Heart right ventricle (tissue), 16 donors: ENCODE measurements at regions not wholly inside any gene's neighbourhood (a gene's known extent, or its start where the extent isn't known, plus 50 kb on each side); places are given as distances from the start of the nearest gene placed in this dataset.

ENCODE experiments used
- ATAC-seq, 8 donors: fragments of 200-7000 bp; cut with Tn5 transposase; one replicate each; pipeline ENCODE4 v1.9.1; 2020; ENCODE audit warnings: mild to moderate bottlenecking in 8 of 8, moderate library complexity in 8 of 8, moderate number of reproducible peaks in 1 of 8
- DNase-seq, 2 donors: peaks; one replicate each; pipeline ENCODE4 v3.0.0-alpha.2; 2020
- H3K27ac ChIP-seq, 10 donors: fragments of 200-600 bp; sonication (generic) in 2 of 10; one replicate each; pipeline versions ENCODE4 v1.5.0 to v1.8.0; 2020 to 2022; ENCODE audit warnings: mild to moderate bottlenecking in 3 of 10
- H3K27me3 ChIP-seq, 7 donors: fragments of 200-600 bp; one replicate each; pipeline ENCODE4 v1.8.0; 2021 to 2022; ENCODE audit warnings: mild to moderate bottlenecking in 2 of 7
- H3K36me3 ChIP-seq, 9 donors: fragments of 200-600 bp; sonication (generic) in 1 of 9; one replicate each; pipeline versions ENCODE4 v1.5.0 to v1.8.0; 2020 to 2022; ENCODE audit warnings: mild to moderate bottlenecking in 2 of 9
- H3K4me1 ChIP-seq, 9 donors: fragments of 200-600 bp; sonication (generic) in 1 of 9; one replicate each; pipeline versions ENCODE4 v1.5.0 to v1.8.0; 2020 to 2022; ENCODE audit warnings: mild to moderate bottlenecking in 4 of 9
- H3K4me3 ChIP-seq, 10 donors: fragments of 200-600 bp; sonication (generic) in 2 of 10; one replicate each; pipeline versions ENCODE4 v1.5.0 to v1.8.0; 2020 to 2022; ENCODE audit warnings: mild to moderate bottlenecking in 7 of 10, moderate library complexity in 2 of 10
- H3K9me3 ChIP-seq, 11 donors: fragments of 200-600 bp in 10 of 11; sonication (generic) in 2 of 11; one replicate each; pipeline versions ENCODE4 v1.5.0 to v1.8.0; 2013 to 2022; ENCODE audit warnings: mild to moderate bottlenecking in 2 of 11, control low read depth in 1 of 11, moderate library complexity in 1 of 11
- WGBS, 2 donors: extraction: QIAGEN DNeasy Blood & Tissue Kit; methylation state at CpG; one replicate each; pipeline ENCODE4 v1.1.7; 2013; ENCODE audit warnings: inconsistent platforms in 1 of 2; 5-methylcytosine and 5-hydroxymethylcytosine counted together
- intact Hi-C, 10 donors: fragments of 100-400 bp; cut with DNase I; formaldehyde crosslinking; loops; one replicate each; pipeline versions ENCODE4 v1.11.1 to v1.14.2; 2022
- TF ChIP-seq, protein P1 (sequence below), 9 donors: fragments of 200-600 bp; sonication (generic) in 2 of 9; IDR thresholded peaks; one replicate each; pipeline versions ENCODE4 v1.5.0 to v1.8.0; 2021 to 2022; ENCODE audit warnings: antibody characterized with exemption in 9 of 9, mild to moderate bottlenecking in 5 of 9, moderate library complexity in 1 of 9
- donor health status: Arrhythmogenic right ventricular cardiomyopathy.
- donor health status: ischemic (EF 13 %, LVEDD 7.1; RV severe dilation, severe dysfunction).
- donor health status: healthy with polysubstance abuse.
- donor health status: DM: no; HTN: yes; CAD: no.
- donor health status: DM: no; HTN: no; CAD: no.
- donor health status: ischemic (EF 25% LVEDD 6.9; RV normal size, moderate dysfunction).
- donor health status: ischemic (EF 25% LVEDD 5.7; RV mildly dilated, moderate dysfunction).
- donor health status: healthy.
- donor health status: DM: yes; HTN: yes; CAD: no.
- donor health status: Ischemic cardiomyopathy.
- donor health status: ischemic (EF 35%, LVEDD 5.7; RV mildly dilated, moderate dysfunction).
- donor health status: nonischemic (EF 11% LVEDD 7.7; RV severe dilation, severe dysfunction).
- donor health status: DM: yes; HTN: yes; CAD: no.
- donor health status: PGD.
- donor health status: ischemic (EF 29% LVEDD 5.4; RV normal size, mild dysfunction).
- donor health status: nonischemic (EF 23%, LVEDD 6.1; RV moderate dilation, normal function).

DNA sequence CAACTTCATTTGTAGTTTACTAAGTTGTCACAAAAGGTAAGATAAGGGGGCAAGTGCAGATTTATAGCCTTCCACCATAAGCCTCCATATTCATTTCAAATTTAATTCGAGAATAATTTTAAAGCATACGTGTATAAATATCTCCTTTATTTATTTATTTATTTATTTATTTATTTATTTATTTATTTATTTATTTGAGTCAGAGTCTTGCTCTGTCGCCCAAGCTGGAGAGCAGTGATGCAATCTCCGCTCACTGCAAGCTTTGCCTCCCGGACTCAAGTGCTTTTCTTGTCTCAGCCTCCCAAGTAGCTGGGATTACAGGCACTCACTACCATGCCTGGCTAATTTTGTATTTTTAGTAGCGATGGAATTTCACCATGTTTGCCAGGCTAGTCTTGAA is 523.4 kb downstream of the FAT4 start:
- H3K27me3 ChIP-seq = no peaks in the 10 kb centered on the region
- H3K36me3 ChIP-seq = no peaks in the 10 kb centered on the region
- TF ChIP-seq, protein P1, sequence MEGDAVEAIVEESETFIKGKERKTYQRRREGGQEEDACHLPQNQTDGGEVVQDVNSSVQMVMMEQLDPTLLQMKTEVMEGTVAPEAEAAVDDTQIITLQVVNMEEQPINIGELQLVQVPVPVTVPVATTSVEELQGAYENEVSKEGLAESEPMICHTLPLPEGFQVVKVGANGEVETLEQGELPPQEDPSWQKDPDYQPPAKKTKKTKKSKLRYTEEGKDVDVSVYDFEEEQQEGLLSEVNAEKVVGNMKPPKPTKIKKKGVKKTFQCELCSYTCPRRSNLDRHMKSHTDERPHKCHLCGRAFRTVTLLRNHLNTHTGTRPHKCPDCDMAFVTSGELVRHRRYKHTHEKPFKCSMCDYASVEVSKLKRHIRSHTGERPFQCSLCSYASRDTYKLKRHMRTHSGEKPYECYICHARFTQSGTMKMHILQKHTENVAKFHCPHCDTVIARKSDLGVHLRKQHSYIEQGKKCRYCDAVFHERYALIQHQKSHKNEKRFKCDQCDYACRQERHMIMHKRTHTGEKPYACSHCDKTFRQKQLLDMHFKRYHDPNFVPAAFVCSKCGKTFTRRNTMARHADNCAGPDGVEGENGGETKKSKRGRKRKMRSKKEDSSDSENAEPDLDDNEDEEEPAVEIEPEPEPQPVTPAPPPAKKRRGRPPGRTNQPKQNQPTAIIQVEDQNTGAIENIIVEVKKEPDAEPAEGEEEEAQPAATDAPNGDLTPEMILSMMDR (IDR thresholded peaks at IDR 0.05) = no peak
- DNase-seq = no peak
- no peak for ATAC-seq
- H3K9me3 ChIP-seq = no peaks in the 10 kb centered on the region
- H3K4me1 ChIP-seq = no peaks in the 10 kb centered on the region
- WGBS, 2 donors = 82 to 96% methylated on average over 6 of the region's 6 CpGs
- no peak overlapping the region for H3K27ac ChIP-seq
- intact Hi-C loops = no loop called here
- no peak overlapping the region for H3K4me3 ChIP-seq

GRCh38 chr4:125838924-125839323 is 524.2 kb downstream of the FAT4 start:
- Histone ChIP-seq H3K4me3 (no peak overlapping the region), H3K4me1 (no peaks in the 10 kb centered on the region)
- no peak for ATAC-seq

GRCh38 chr4:125843947-125844346 is 529.2 kb downstream of the FAT4 start:
- Histone ChIP-seq H3K9me3 (no peaks in the 10 kb centered on the region), H3K27me3 (no peaks in the 10 kb centered on the region), H3K4me1 (no peaks in the 10 kb centered on the region), H3K4me3 (no peak overlapping the region), H3K36me3 (no peaks in the 10 kb centered on the region), H3K27ac (no peak overlapping the region)
- intact Hi-C loops = no loop called here
- TF ChIP-seq, protein P1 (IDR thresholded peaks at IDR 0.05) = no peak
- DNase-seq (no peak), ATAC-seq (no peak)

More at GRCh38 chr4:125838924-125839323, 524.2 kb downstream of the FAT4 start:
- no peaks in the 10 kb centered on the region for H3K36me3 ChIP-seq
- TF ChIP-seq, protein P1 (IDR thresholded peaks at IDR 0.05) = no peak
- H3K27me3 ChIP-seq = no peaks in the 10 kb centered on the region
- no peak for DNase-seq
- intact Hi-C loops = no loop called here
- H3K27ac ChIP-seq = no peak overlapping the region
- no peaks in the 10 kb centered on the region for H3K9me3 ChIP-seq

DNA sequence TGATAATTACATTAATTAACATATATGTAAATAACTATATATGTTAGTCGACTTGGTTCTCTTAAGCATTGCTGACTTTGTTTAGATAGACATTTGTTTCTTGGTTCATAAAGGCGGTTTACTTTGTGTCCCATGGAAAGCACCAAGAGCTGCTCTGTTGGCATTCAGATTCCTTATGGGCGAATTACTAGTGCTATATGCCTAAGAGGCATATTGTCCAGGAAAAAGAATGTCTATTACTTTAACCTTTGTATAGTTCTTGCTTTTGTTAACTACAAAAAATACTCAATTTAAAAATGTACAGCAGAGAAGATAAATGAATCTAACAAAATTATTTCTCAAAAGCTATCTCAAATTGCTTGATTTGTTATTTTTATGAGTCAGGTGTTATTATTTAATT is 532.8 kb downstream of the FAT4 start:
- Histone ChIP-seq H3K9me3 (no peaks in the 10 kb centered on the region), H3K4me1 (no peaks in the 10 kb centered on the region), H3K27ac (no peak overlapping the region), H3K36me3 (no peaks in the 10 kb centered on the region), H3K27me3 (no peaks in the 10 kb centered on the region), H3K4me3 (no peak overlapping the region)
- no peak for DNase-seq
- no peak for ATAC-seq
- 88 to 93% methylated on average over 3 of the region's 3 CpGs for WGBS, 2 donors
- intact Hi-C loops = no loop called here
- TF ChIP-seq, protein P1 (IDR thresholded peaks at IDR 0.05) = no peak

DNA sequence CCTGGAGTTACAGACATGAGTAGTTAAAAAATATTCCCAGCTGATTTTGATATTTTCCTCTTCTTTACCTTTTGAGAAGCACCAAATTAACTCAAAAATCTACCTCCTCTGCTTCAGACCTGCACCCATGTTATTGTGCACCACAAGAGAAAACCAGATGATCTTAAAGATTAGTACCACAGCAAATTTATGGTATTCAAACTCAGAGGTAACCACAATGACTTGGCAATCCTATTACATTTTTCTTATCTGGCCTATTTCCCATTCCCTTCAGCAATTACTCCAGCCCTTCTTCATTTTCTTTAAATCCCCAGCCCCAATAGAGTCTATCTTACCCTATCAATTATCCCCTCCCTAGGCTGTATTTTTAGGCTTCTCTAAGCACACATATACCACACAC is 535.1 kb downstream of the FAT4 start:
- ATAC-seq (no peak), DNase-seq (no peak)
- intact Hi-C loops = no loop called here
- TF ChIP-seq, protein P1 (IDR thresholded peaks at IDR 0.05) = no peak
- Histone ChIP-seq H3K27me3 (no peaks in the 10 kb centered on the region), H3K9me3 (no peaks in the 10 kb centered on the region), H3K4me1 (no peaks in the 10 kb centered on the region), H3K4me3 (no peak overlapping the region), H3K36me3 (no peaks in the 10 kb centered on the region), H3K27ac (no peak overlapping the region)
